ENCODE measurements at regions not wholly inside any gene's neighbourhood (a gene's known extent, or its start where the extent isn't known, plus 50 kb on each side); places are given as distances from the start of the nearest gene placed in this dataset.

- no peak for ATAC-seq
- Histone ChIP-seq H3K4me3 (no peak overlapping the region), H3K9me3 (peaks cover 0 to 11% (median 0%) of the 10 kb centered on the region in 3 donors), H3K4me1 (no peaks in the 10 kb centered on the region), H3K27me3 (no peaks in the 10 kb centered on the region), H3K27ac (no peak overlapping the region), H3K36me3 (no peaks in the 10 kb centered on the region)
- 92 to 93% methylated on average over 2 of the region's 2 CpGs for WGBS, 2 donors (ENCODE audit: low coverage in 1 of 2)
- TF ChIP-seq EP300 (IDR thresholded peaks at IDR 0.05) (no peak), POLR2A (IDR thresholded peaks at IDR 0.05) (no peak), CTCF (IDR thresholded peaks at IDR 0.05) (no peak), POLR2AphosphoS5 (IDR thresholded peaks at IDR 0.05) (no peak)
Observed at GRCh38 chr2:51681854-51682253, 649.9 kb upstream of the NRXN1 start.

- TF ChIP-seq EP300 (IDR thresholded peaks at IDR 0.05): no peak
- TF ChIP-seq POLR2A (IDR thresholded peaks at IDR 0.05): no peak
- no peak for TF ChIP-seq POLR2AphosphoS5 (IDR thresholded peaks at IDR 0.05)
- TF ChIP-seq CTCF (IDR thresholded peaks at IDR 0.05): no peak
- Histone ChIP-seq H3K36me3 (no peaks in the 10 kb centered on the region), H3K4me3 (no peak overlapping the region), H3K9me3 (no peaks in the 10 kb centered on the region), H3K27me3 (no peaks in the 10 kb centered on the region), H3K27ac (no peak overlapping the region), H3K4me1 (no peaks in the 10 kb centered on the region)
- WGBS, 2 donors (ENCODE audit: low coverage in 1 of 2): 77 to 78% methylated on average over 1 of the region's 2 CpGs
- no peak for ATAC-seq
Observed at GRCh38 chr2:51673628-51674027, 641.7 kb upstream of the NRXN1 start.

GRCh38 chr2:51667679-51668078 is 635.7 kb upstream of the NRXN1 start:
- WGBS, 2 donors (ENCODE audit: low coverage in 1 of 2): 20 to 22% methylated on average over 1 of the region's 1 CpG
- no peaks in the 10 kb centered on the region for H3K4me1 ChIP-seq
- H3K36me3 ChIP-seq: no peaks in the 10 kb centered on the region
- TF ChIP-seq CTCF (IDR thresholded peaks at IDR 0.05) (no peak), EP300 (IDR thresholded peaks at IDR 0.05) (no peak), POLR2A (IDR thresholded peaks at IDR 0.05) (no peak), POLR2AphosphoS5 (IDR thresholded peaks at IDR 0.05) (no peak)
- H3K9me3 ChIP-seq: no peaks in the 10 kb centered on the region
- H3K27me3 ChIP-seq: no peaks in the 10 kb centered on the region
- ATAC-seq: no peak
- H3K27ac ChIP-seq: no peak overlapping the region
- H3K4me3 ChIP-seq: no peak overlapping the region

DNA sequence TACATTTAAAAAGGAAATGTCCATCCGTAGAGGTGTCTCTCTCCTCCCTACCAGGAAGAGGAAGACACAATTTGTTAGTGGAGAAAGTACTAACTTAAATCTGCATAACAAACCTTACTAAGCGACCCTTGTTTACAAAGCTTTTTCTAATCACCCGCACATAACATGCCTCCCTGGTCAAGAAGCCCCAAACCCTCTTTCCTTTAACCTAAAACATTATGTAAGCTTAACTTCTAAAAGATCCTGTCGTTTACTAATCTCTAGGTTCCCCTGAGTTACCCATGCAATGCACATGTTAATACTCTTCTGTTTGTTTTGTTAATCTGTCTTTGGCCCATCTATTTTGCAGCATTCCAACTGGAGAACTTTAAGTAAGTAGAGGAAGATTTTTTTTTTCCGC is 630.3 kb upstream of the NRXN1 start:
- TF ChIP-seq CTCF (IDR thresholded peaks at IDR 0.05) (no peak), POLR2A (IDR thresholded peaks at IDR 0.05) (no peak), POLR2AphosphoS5 (IDR thresholded peaks at IDR 0.05) (no peak), EP300 (IDR thresholded peaks at IDR 0.05) (no peak)
- no peak overlapping the region for H3K4me3 ChIP-seq
- no peaks in the 10 kb centered on the region for H3K9me3 ChIP-seq
- H3K27ac ChIP-seq: no peak overlapping the region
- no peak for ATAC-seq
- 50 to 62% methylated on average over 4 to 5 of the region's 5 CpGs for whole genome bisulfite sequencing, 2 donors (ENCODE audit: low coverage in 1 of 2)
- H3K36me3 ChIP-seq: no peaks in the 10 kb centered on the region
- H3K27me3 ChIP-seq: no peaks in the 10 kb centered on the region
- no peaks in the 10 kb centered on the region for H3K4me1 ChIP-seq

DNA sequence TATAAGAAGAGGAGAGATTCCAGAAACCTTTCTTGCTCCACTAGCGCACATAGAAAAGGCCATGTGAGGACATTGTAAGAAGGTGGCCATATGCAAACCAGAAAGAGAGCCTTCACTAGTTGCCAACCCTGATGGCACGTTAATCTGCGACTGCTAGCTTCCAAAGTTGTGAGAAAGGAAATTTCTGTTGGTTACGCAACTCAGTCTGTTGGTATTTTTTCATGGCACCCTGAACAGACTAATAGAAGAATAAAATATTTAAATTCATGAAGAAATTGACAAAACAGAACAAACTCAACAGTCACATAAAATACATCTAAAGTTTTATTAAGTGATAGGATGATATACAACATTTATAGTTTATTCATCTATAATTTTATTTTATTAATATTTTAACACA is 625.9 kb upstream of the NRXN1 start:
- no peaks in the 10 kb centered on the region for H3K27me3 ChIP-seq
- 91 to 100% methylated on average over 4 of the region's 4 CpGs for WGBS, 2 donors (ENCODE audit: low coverage in 1 of 2)
- no peak for ATAC-seq
- H3K27ac ChIP-seq: no peak overlapping the region
- no peaks in the 10 kb centered on the region for H3K9me3 ChIP-seq
- H3K4me3 ChIP-seq: no peak overlapping the region
- H3K4me1 ChIP-seq: no peaks in the 10 kb centered on the region
- TF ChIP-seq CTCF (IDR thresholded peaks at IDR 0.05) (no peak), EP300 (IDR thresholded peaks at IDR 0.05) (no peak), POLR2A (IDR thresholded peaks at IDR 0.05) (no peak), POLR2AphosphoS5 (IDR thresholded peaks at IDR 0.05) (no peak)
- H3K36me3 ChIP-seq: no peaks in the 10 kb centered on the region
